ENCODE measurements at regions not wholly inside any gene's neighbourhood (a gene's known extent, or its start where the extent isn't known, plus 50 kb on each side); places are given as distances from the start of the nearest gene placed in this dataset.
A peak's percentile ranks its signal among the peaks of the same experiment; 100 is the strongest.

GRCh38 chr14:85883101-85883500, 353.2 kb downstream of the FLRT2 start:
- H3K4me3 ChIP-seq (ENCODE audit: low read depth, low read length), result no peak overlapping the region
- TF ChIP-seq POLR2A (IDR thresholded peaks at IDR 0.05; ENCODE audit: extremely low read depth, insufficient read length) (no peak), CTCF (IDR thresholded peaks at IDR 0.05; ENCODE audit: low read depth, low read length) (no peak), MYC (IDR thresholded peaks at IDR 0.05; ENCODE audit: low read depth, low read length) (no peak), MAX (IDR thresholded peaks at IDR 0.05; ENCODE audit: low read depth, low read length) (no peak)
- no peak for DNase-seq (ENCODE audit: low read depth)

- no peak overlapping the region for H3K4me3 ChIP-seq (ENCODE audit: low read depth, low read length)
- DNase-seq (ENCODE audit: low read depth), result no peak
- TF ChIP-seq MYC (IDR thresholded peaks at IDR 0.05; ENCODE audit: low read depth, low read length) (no peak), MAX (IDR thresholded peaks at IDR 0.05; ENCODE audit: low read depth, low read length) (no peak), POLR2A (IDR thresholded peaks at IDR 0.05; ENCODE audit: extremely low read depth, insufficient read length) (no peak), CTCF (IDR thresholded peaks at IDR 0.05; ENCODE audit: low read depth, low read length) (no peak)
These were observed 352.0 kb downstream of the FLRT2 start for GRCh38 chr14:85881935-85882334.

- TF ChIP-seq MAX (IDR thresholded peaks at IDR 0.05; ENCODE audit: low read depth, low read length), result no peak
- TF ChIP-seq MYC (IDR thresholded peaks at IDR 0.05; ENCODE audit: low read depth, low read length), result no peak
- H3K4me3 ChIP-seq (ENCODE audit: low read depth, low read length), result no peak overlapping the region
- DNase-seq (ENCODE audit: low read depth), result no peak
These were observed 348.9 kb downstream of the FLRT2 start for GRCh38 chr14:85878874-85879273.

- TF ChIP-seq POLR2A (IDR thresholded peaks at IDR 0.05; ENCODE audit: extremely low read depth, insufficient read length) (no peak), MYC (IDR thresholded peaks at IDR 0.05; ENCODE audit: low read depth, low read length) (no peak), MAX (IDR thresholded peaks at IDR 0.05; ENCODE audit: low read depth, low read length) (no peak), CTCF (IDR thresholded peaks at IDR 0.05; ENCODE audit: low read depth, low read length) (no peak)
- DNase-seq (ENCODE audit: low read depth), result no peak
- H3K4me3 ChIP-seq (ENCODE audit: low read depth, low read length), result no peak overlapping the region
These were observed 343.1 kb downstream of the FLRT2 start for GRCh38 chr14:85873006-85873405.

DNA sequence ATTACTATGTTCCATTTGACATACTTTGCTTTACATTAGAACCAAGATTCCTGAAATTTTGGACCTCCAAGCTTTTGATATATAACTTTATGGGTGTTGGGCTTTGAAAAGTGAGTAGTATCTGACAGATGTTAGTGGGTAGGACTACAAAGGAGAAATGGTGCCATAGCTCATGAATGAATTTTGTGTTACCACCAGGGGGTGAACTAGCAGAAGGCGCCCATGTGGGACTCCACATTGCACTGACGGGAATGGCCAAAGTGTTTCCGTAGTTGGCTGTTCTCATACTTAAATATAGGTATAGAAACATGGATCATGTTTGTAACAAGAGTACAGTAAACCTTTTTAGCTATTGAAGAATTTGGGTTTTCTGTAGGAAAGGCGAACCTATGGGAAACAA, 337.5 kb downstream of the FLRT2 start:
- TF ChIP-seq POLR2A (IDR thresholded peaks at IDR 0.05; ENCODE audit: extremely low read depth, insufficient read length) (no peak), MYC (IDR thresholded peaks at IDR 0.05; ENCODE audit: low read depth, low read length) (no peak), CTCF (IDR thresholded peaks at IDR 0.05; ENCODE audit: low read depth, low read length) (no peak), MAX (IDR thresholded peaks at IDR 0.05; ENCODE audit: low read depth, low read length) (no peak)
- H3K4me3 ChIP-seq (ENCODE audit: low read depth, low read length), result no peak overlapping the region
- DNase-seq (ENCODE audit: low read depth), result peak; percentile 10

DNA sequence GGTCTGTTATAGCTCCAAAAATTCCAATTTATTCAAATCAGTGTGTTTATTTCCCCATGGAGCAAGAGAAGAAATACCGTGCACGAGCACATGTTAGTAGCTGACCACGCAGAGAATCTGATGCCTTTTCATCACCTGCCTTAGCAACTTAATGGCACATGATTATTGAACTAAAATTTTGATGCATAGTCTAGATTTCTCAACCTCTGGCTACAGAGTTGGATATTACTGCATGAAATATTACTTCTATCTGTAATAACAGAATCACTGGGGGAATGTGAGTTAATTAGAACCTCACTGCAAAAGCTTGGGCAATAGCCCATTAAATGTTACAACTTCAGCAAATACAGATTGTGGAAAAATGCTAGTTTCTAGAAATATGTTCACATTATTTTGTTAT, 335.8 kb downstream of the FLRT2 start:
- no peak overlapping the region for H3K4me3 ChIP-seq (ENCODE audit: low read depth, low read length)
- no peak for DNase-seq (ENCODE audit: low read depth)
- TF ChIP-seq MAX (IDR thresholded peaks at IDR 0.05; ENCODE audit: low read depth, low read length) (no peak), CTCF (IDR thresholded peaks at IDR 0.05; ENCODE audit: low read depth, low read length) (no peak), POLR2A (IDR thresholded peaks at IDR 0.05; ENCODE audit: extremely low read depth, insufficient read length) (no peak), MYC (IDR thresholded peaks at IDR 0.05; ENCODE audit: low read depth, low read length) (no peak)

Measured in NB4 (cell line).